GM18870 (cell line): ENCODE measurements at regions not wholly inside any gene's neighbourhood (a gene's known extent, or its start where the extent isn't known, plus 50 kb on each side); places are given as distances from the start of the nearest gene placed in this dataset.
"Not testable (repeated sequence)": the region's sequence is repeated elsewhere in the genome, so short reads cannot be mapped to it uniquely, and the experiment has no call there.

Experiments used
- ATAC-seq: cut with Tn5 transposase; IDR thresholded peaks from one replicate; pipeline ENCODE4 v1.9.1; 2021; ENCODE audit warnings: moderate library complexity; ENCODE audit not compliant: unreplicated experiment

DNA sequence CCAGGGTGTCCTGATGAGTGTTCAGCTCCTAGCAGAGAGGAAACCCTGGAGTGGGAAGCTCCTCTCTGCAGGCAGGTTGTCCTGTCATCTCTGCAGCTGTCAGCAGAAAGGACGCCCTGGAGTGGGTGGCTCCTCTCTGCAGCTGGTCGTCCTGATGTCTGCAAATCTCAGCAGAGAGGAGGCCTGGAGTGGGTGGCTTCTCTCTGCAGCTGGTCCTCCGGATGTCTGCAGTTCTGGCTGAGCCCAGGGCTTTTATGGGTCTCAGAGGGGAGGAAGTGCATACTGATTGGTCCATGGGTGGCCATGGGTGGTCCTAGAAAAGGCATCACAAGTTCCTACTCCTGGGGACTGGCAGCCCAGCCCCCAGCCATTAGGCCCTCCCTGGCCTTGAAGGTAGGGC lies 102.6 kb upstream of the BNIP2 start:
- ATAC-seq: no peak

DNA sequence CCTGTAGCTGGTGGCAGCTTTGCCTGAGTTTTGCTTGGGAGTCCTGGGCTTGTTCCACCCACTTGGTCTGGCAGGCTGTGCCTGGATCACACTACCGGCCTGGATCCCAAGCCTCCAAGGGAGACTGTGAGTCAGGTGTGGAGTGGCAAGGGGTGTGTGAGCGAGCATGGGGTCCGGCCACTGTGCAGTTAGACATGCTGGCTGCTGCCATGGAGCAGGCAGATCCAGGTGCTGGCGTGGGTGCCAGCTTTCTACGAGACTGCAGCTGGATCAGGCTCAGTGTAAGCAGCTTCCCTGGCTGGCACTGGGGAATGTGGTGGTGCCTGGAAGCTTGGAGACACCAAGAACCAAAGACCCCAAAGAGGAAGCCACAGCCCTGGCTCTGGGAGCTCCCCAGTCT lies 102.0 kb upstream of the BNIP2 start:
- ATAC-seq: no peak

DNA sequence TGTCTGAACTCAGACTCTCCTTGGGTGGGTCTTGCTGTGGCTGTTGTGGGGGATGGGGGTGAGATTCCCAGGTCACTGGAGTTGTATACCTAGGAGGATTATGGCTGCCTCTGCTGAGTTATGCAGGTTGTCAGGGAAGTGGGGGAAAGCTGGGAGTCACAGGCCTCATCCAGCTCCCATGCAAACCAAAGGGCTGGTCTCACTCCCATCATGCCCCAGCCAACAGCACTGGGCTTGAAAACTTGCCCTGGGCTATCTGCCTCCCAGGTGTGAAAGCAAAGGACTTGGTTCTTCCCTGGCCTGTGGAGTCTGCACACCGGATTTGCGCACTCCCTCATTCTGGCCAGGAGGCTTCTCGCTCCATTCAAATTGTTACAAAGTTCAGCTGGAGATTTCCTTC lies 97.3 kb upstream of the BNIP2 start:
- not testable (repeated sequence) for ATAC-seq

DNA sequence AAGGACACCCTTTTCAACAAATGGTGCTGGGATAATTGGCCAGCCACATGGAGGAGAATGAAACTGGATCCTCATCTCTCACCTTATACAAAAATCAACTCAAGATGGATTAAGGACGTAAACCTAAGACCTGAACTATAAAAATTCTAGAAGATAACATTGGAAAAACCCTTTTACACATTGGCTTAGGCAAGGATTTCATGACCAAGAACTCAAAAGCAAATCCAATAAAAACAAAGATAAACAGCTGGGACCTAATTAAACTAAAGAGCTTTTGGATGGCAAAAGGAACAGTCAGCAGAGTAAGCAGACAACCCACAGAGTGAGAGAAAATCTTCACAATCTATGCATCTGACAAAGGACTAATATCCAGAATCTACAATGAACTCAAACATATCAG lies 96.9 kb upstream of the BNIP2 start:
- not testable (repeated sequence) for ATAC-seq

DNA sequence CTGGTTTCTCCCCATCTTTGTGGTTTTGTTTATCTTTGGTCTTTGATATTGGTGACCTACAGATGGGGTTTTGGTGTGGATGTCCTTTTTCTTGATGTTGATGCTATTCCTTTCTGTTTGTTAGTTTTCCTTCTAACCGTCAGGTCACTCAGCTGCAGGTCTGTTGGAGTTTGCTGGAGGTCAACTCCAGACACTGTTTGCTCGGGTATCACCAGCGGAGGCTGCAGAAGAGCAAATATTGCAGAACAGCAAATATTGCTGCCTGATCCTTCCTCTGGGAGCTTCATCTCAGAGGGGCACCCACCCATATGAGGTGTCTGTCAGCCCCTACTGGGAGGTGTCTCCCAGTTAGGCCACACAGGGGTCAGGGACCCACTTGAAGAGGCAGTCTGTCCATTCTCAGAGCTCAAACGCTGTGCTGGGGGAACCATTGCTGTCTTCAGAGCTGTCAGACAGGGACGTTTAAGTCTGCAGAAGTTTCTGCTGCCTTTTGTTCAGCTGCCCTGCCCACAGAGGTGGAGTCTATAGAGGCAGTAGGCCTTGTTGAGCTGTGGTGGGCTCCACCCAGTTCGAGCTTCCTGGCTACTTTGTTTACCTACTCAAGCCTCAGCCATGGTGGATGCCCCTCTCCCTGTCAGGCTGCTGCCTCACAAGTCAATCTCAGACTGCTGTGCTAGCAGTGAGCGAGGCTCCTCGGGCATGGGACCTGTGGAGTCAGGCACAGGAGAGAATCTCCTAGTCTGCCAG lies 94.8 kb upstream of the BNIP2 start:
- not testable (repeated sequence) for ATAC-seq

DNA sequence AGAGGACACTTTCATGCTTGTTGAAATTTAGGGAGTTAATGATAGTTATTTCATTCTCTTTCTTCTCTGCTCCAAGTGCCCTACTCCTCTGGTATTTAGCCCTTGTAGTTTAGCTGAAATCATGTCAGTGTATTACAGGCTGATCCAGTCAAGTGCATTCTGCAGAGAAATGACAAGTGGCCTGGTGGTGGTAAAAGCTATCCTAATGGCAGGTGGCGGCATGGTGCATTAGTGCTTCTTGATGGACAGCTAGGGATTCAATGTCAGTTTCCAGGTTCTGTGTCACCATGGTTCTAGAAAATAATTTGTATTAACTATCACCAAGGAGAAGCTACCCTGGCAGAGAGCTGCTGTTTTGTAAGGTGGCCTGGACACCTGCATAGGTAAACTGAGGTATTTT lies 90.0 kb upstream of the BNIP2 start:
- ATAC-seq: no peak

DNA sequence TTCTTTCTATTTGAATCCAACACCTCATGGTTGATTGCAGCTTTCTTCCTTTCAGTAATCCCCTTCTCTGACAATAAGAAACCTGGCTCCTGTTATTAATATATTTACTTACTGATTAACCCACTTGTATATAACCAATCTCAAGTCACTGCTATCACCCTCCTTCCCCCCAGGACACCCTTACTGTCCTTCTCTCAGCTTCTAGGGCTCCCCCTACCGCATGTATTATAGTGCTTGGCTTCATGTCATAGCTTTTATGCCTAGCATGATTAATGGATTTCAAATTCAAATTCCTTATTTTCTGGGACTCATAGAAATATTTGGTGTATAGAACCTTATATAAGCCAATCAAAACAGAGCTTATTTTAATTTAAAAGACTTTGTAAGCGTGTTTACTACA lies 75.7 kb upstream of the BNIP2 start:
- no peak for ATAC-seq

DNA sequence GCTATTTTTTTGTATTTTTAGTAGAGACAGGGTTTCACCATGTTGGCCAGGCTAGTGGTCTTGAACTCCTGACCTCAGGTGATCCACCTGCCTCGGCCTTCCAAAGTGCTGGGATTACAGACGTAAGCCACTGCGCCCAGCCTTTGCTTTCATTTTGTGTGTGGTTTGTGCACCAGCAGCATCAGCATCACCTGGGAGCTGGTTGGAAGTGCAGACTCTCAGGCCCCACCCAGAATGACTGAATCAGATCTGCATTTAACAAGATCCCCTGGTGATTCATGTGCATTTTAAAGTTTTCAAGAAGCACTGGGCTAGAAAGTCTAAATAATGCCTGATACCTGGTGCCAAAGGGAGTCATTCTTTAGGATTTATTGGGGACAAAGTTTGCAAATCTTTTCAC lies 73.4 kb upstream of the BNIP2 start:
- ATAC-seq: no peak

DNA sequence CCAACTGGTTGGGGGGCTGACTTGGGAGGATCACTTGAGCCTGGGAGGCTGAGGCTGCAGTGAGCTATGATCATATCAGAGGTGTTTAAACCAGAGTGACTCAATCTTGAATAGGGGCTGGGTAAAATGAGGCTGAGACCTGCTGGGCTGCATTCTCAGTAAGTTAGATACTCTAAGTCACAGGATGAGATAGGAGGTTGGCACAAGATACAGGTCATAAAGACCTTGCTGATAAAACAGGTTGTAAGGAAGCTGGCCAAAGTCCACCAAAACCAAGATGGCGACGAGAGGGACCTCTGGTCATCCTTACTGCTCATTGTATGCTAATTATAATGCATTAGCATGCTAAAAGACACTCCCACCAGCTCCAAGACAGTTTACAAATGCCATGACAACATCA lies 71.1 kb upstream of the BNIP2 start:
- ATAC-seq: not testable (repeated sequence)

DNA sequence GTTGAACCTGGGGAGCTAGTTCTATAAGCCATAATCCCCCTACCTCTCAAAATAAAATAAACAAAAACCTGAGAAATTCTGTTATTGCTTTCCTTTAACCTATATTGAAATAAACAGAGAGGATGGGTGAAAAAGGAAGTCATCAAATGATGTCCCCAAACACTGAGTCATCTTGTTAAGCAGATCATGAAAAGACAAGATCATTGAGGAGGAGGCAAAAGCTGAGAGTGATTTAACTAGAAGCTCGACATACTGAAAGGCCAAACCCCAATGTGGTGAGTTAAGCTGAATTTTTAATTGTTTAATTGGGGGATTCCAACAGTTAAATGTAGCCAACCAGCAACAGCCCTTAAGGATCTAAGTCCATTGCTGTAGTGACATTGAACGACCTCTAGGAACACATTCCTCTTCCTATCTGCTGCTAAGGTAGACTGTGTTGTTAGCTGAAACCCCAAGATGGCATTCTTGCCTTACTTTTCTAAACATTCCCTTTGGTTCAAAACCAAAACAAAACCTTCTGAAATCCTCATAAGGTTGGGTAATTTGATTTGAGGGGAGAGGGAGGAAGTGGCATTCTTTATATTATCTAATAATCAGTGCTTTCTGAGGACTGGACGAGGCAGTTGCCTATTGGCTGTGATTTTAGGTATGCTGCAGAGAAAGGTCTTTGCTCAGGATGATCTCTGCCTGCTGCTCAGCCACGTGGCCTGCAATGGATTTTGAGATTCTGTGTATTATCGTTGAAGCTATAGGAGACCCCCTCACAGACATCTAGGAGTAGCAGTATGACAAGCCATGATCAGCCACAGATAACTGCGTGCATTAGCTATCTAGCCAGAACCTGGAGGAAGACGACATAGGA lies 62.7 kb upstream of the BNIP2 start:
- no peak for ATAC-seq

DNA sequence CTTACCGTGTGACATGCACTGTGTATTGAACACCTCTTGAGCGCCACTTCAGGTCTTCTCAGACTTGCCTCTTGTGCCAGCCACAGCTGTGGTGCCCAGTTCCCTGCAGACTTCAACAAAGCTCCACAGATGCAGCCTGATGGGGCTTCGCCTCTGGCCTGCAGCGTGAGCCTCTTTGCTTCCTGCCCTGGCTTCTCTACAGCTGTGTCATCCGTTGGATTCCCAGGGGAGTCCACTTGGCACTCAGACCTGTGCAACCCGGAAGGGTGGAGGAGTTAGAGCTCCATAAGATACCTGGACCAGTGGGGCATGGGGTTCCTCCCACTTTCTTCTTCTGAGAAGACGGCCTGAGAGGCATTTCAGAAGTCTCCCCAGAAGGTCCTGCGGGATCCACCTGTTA lies 57.7 kb upstream of the BNIP2 start:
- no peak for ATAC-seq

DNA sequence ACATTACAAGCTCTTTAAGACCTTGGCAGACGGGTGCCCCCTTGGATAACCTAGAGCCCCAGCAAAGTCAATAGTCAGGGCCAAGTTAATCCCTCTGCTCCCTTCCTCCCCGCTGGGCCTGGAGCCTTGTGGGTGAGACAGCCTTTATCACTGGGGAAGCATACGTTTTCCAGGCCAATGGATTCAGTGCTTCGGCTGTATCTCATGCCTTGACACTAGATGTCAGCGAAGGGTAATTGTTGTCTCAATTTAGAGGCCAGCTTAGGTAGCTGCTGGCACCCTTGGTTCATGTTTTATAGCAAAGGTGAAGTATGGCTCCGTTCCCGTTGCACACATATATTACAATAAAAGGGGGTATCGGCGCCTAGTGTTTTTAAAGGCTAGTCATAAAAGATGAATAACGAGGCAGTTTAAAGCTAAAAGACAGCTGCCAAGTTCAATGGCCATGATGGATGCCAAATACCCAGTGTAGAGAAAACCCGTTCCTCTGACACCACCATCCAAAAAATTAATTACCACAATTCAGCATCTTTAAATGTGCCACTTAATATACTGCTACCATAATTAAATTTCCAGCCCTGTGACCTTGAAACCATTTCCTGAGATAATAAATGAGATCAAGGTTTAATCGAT lies 52.3 kb upstream of the BNIP2 start:
- ATAC-seq: no peak

DNA sequence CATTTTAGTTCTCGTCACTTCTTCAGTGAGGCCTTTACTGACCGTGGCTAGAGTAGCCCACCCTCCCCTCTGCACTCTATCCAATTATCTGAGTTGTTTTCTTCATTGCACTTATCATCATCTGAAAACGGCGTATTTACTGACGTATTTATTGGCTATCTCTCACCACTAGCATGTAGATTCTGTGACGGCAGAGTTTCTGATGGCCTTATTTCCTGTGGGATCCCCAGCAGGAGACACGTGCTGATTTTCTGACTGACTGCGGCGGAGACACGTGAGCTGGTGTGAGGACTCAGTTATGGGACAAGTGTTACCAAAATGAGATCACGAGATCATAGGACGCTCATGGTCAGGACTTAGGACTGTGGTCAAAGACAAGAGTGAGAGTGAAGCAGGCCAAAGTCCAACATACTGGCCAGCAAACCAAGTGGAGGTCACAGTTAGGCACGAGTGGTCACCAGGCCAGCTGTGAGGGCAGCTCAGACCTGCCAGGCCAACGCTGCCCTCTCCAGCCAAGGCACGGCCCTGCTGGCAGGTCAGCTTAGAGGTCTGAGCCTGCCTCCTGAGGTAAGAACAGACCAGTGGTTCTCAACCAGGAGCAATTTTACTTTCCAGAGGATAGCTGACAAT lies 50.6 kb upstream of the BNIP2 start:
- ATAC-seq: no peak
